HG02981 (cell line): ENCODE measurements at regions not wholly inside any gene's neighbourhood (a gene's known extent, or its start where the extent isn't known, plus 50 kb on each side); places are given as distances from the start of the nearest gene placed in this dataset.

ENCODE experiments used
- ATAC-seq: cut with Tn5 transposase; IDR thresholded peaks from one replicate; pipeline ENCODE4 v1.9.1; 2021; ENCODE audit warnings: mild to moderate bottlenecking, moderate library complexity; ENCODE audit not compliant: unreplicated experiment

DNA sequence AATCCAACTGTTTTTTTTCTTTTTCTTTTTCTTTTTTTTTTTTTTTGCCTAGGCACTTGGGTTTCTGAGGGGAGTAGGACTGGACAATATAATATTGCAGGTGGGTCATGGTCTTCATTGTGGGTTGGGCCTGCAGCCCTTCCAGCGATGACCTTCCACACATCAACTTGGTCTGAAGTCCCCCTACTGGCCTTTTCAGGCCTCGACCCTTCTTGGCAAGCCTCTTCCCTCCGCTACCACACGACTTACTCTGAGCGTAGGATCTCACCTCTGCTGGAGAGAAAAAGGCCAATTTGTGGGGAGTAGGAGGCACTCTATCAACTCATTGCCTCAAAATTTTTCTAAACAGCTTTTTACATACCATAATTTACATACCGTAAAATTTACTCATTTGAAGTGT is 51.1 kb upstream of the GRIK3 start:
- ATAC-seq = no peak

GRCh38 chr1:37089750-37090149 is 55.4 kb upstream of the GRIK3 start:
- no peak for ATAC-seq

GRCh38 chr1:37090671-37091070 is 56.4 kb upstream of the GRIK3 start:
- no peak for ATAC-seq

DNA sequence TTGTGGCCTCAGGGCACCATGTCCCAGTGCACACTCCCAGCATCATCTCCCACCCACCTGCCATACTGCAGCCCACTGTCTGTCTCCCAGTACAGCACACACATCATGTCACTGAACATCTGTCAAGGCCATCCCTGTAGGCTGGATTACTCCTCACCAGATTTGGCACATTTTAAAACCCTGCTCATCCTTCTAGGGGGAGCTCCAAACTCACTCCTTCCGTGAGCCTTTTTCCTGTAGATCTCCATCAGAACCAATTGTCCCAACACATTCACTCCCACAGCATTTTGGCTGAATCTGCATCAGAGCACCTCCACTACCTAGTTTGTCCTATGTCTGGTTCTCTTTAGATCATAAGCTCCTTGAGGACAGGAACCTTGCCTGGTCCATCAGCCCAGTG is 58.6 kb upstream of the GRIK3 start:
- ATAC-seq = no peak

DNA sequence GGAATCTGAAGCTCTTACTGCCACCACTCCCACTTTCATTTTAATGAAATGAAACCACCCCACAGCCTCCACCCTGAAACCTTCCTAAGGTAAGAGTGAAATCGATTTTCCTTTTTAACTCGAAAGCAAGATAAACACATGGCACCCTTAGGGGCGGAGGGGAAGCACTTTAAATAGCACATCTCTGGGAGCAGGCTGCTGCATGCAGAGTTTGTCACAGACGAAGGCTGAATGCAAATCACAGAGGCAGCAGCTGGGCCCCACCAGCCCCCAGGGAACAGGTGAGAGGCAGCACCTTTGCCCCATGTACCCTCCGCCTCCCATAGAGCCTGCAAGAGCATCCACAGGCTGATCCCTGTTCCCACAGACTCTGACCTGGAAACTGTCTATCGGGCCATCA is 60.0 kb upstream of the GRIK3 start:
- no peak for ATAC-seq

GRCh38 chr1:37096523-37096922 is 62.2 kb upstream of the GRIK3 start:
- no peak for ATAC-seq

DNA sequence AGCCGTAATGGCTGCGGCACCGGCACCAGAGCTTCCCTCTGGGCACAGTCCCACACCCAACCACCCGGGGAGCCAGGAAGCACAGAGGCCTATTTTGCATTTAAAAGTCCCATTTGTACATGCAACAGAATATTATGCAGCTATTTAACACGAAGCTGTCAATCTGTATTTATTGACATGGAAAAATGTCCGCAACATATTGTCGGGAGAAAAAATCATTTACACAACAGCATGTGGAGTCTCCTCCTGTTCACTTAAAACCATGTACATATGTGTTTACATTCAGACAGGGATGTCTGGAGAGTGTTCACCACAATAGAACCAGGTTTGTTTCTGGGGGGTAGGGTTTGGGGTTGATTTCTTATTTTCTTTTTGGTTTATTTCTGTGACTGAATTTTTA is 63.4 kb upstream of the GRIK3 start:
- ATAC-seq = no peak

GRCh38 chr1:37098237-37098636 is 63.9 kb upstream of the GRIK3 start:
- ATAC-seq = no peak

GRCh38 chr1:37100310-37100709 is 66.0 kb upstream of the GRIK3 start:
- no peak for ATAC-seq

GRCh38 chr1:37102656-37103382 is 68.5 kb upstream of the GRIK3 start:
- ATAC-seq = no peak

- no peak for ATAC-seq
Observed at GRCh38 chr1:37105911-37106310, 71.6 kb upstream of the GRIK3 start.

- ATAC-seq = no peak
Observed at GRCh38 chr1:37107153-37107907, 73.0 kb upstream of the GRIK3 start.

GRCh38 chr1:37108596-37109188 is 74.4 kb upstream of the GRIK3 start:
- no peak for ATAC-seq

DNA sequence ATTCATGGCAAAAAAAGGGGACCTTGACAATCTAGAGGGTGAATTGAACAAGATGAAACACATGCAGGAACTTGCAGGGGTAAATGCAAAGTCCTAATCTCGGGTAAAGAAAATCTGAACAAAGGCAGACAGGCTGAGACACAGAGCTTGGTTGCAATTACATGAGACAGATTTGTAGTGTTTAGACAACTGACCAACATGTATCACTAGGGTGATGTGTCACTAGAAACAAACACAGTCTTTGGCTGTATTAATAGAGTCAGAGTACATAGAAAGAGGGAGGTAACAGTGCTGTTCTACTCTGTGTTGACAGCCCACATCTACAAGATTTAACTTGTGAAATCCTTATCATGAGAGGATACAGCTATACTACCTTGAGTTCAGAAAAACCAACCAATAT is 78.1 kb upstream of the GRIK3 start:
- no peak for ATAC-seq

GRCh38 chr1:37113285-37113997 is 79.1 kb upstream of the GRIK3 start:
- ATAC-seq = no peak

DNA sequence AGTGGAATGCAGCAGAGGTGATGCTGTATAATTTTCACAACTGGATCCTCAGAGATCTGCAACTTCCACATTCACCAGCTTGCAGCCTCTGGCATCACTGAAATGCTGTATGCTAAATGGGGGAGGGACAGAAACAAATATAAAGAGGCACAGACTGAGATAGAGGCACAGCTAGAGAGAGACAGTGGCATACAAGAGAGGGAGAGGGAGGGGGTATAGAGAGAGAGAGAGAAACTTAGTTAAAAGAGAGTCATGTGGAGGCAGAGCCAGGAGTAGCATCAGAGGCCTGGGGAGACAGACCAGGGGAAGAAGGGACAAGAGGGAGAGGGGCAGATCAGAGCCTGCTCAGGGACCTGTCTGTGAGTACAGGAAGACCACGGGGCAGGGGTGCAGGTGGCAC is 84.5 kb upstream of the GRIK3 start:
- no peak for ATAC-seq

GRCh38 chr1:37120279-37120678 is 86.0 kb upstream of the GRIK3 start:
- ATAC-seq = no peak

GRCh38 chr1:37123276-37124115 is 89.2 kb upstream of the GRIK3 start:
- no peak for ATAC-seq

DNA sequence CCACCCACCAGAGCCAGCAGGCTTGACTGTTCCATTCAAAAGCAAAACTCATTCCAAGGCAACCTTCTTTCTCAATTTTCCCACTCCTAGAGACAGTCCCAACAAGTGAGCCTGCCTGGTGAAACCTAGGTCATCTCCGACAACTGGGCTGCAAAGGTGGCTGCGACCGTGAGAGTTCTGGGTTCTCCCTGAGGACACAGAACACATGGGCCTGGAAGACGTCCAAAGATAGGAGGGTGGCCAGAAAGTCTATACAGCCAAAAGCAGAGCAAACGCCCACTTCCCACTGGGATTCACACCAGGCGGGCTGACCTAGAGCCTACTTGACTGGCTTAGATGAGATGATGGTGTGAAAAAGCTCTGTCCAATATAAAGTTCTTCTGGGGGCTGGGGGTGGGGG is 90.2 kb upstream of the GRIK3 start:
- ATAC-seq = no peak

- no peak for ATAC-seq
Observed at GRCh38 chr1:37125295-37125694, 91.0 kb upstream of the GRIK3 start.
